HG03064 (cell line): ENCODE measurements at regions not wholly inside any gene's neighbourhood (a gene's known extent, or its start where the extent isn't known, plus 50 kb on each side); places are given as distances from the start of the nearest gene placed in this dataset.

ENCODE experiments used
- ATAC-seq: cut with Tn5 transposase; IDR thresholded peaks from one replicate; pipeline ENCODE4 v1.9.1; 2021; ENCODE audit warnings: low read depth; ENCODE audit not compliant: unreplicated experiment

DNA sequence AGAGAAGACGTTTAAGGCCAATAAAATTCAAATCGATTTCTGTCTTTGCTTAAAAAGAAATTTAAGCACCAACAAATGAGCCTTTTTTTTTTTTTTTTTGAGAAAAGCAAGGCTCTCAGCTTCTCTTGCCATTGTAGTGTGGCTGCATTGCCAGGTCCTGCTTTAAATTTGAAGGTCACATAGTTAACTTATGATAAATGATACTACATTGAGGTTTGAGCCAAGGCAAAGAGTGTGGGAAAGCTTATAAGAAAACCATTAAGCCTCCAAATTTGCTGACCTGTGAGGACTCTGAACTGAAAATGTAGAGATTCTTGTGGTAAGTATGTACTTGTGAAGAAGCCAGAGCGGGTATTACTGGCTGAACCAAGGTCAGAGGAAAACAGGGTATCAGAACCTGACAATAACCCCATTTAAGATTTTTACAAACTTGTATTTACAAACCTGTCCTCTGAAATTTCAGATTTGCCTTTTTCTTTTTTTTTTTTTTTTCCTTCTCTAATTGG, 519.7 kb upstream of the RGMA start:
- ATAC-seq = no peak

DNA sequence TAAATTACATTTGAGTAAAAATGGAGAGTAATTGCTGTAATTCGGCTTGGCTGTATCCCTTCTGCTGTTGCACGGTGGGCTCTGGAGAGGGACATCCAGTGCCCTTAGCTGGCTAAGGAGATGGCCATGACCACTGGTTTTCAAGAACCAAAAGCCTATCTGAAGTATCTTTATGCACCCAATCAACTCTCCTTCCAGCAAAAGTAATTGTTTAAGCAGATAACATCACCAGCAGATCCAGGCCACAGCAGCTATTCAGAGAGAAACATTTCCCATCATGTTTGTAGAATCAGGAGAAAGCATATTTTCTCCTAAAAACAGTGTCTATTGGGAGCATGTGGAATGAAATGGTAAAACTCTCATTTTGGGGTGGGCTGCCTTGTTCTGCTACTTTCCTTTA, 514.5 kb upstream of the RGMA start:
- ATAC-seq = no peak

DNA sequence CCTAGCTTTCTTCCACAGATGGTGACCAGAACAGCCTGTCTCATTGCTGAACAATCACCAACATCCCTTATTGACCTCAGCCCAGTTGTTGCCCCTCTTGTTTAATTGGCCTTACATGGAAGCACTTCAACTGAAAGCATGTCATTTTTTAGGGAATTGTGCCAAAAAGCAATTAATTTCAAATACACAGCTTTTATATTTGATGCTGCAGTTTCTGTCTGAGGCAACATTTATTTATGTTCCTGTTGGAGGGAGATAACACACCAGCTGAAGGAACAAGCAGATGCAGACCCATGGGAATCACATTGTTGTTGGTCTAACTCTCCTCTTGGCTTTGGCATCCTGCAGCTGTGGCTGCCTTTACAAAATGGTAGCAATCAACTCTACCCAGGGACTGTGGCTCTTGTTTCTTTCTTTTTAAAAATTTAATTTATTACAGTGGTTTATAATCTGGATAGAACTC, 498.1 kb upstream of the RGMA start:
- ATAC-seq = no peak

DNA sequence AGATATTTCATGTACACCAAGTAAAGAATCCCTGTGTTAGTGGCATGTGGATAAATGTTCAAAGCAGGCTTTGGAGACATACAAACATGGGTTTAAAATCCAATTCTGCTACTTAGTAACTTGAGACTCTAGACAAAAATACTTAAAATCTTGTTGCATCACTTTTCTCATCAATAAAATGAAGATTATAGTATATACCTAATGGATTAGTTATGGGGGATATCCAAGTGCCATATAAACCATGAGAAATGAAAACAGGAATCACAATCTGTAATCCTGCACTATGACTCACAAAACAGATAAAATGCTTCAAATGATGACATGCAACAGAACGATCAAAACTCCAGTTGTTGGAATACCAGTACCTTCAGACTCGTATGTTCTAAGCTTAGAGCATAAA, 496.0 kb upstream of the RGMA start:
- no peak for ATAC-seq

DNA sequence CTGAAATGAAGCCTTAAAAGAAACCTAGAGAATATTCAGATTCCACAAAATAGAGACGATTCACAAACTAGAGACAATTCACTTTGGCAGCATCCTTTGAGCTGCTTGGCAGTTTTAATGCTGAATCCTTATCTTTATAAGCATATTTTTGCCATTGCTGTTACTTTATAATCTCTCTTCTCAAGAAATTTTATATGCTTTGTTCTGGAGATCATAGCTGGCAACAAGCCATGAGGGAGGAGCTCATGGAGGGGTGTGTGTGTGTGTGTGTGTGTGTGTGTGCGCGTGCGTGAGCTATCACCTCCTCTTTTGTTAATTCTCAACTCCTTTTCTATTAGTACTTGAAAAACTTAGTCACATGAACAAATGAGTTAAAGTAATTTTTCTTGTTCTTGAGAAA, 495.0 kb upstream of the RGMA start:
- ATAC-seq = no peak

DNA sequence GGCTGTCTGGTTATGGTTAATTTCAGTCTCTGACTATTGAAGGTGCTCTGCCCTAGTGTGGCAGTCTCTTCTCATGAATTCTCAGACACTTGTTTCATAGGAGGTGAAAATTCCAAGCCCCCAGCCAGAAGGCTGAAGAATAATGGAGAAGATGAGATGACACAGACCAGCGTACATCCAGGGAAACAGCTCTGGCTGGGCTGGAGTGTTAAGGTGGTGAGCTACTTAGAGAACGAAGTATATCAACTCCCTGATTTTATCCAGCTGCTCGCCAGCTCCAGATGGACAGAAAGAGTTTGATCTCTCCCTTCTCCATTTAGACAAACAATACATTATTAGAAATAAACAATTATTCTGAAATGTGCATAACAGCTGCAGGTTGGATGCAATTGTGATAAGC, 494.5 kb upstream of the RGMA start:
- ATAC-seq = no peak

DNA sequence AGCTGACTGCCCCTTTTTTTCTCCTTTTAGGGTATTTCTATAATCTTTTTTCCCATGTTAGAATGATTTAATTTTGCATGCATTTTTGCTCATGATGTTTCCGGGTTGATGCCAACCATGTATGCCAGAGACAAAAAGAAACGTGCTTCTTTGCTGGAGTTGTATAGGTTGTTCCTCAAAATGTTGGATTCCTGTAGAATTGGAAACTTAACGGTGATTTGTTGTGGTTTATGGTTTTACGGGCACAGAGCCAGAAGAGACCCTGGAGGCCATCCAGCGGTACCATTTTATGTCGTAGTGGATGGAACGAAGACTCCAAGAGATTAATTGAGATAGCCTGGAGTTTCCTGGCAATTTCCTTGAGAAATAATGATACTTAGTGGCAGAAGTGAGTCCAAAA, 481.5 kb upstream of the RGMA start:
- ATAC-seq = no peak

DNA sequence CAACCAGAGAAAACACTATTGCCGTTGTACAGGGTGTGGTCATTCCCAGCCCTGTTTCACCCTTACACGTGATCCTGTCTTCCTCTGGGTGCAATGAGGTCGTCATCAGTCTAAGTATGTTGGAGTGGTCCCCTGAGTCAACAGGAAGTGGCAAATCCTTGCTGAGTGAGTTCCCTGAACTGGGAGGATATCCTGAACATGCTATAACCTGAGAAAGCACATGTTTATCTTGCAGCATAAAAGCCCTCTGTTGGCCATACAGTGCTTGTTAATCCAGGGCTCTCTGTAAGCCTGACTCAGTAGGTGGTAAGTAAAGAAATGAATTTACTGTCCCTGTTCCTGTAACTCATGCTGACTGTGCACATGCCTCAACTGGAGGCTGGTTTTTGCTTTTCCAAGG, 477.8 kb upstream of the RGMA start:
- ATAC-seq = no peak

DNA sequence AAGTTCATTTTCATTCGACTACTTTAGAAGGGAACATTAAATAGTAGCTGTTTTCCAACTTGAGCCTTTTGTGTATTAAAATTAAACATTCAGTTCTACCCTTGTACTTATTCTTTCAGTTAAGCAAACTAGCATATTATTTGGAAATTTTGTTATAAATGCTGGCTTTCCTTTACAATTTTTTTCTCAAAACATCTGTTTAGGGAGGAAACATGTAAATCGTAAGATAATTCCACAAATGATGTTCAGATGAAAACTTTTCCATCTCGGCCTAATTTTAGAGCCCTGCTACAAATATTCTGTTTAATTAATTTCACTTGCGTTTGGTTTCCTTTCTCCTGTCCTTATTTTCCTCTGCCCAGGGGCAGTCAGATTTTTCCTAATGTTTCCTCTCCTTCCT, 476.2 kb upstream of the RGMA start:
- no peak for ATAC-seq

DNA sequence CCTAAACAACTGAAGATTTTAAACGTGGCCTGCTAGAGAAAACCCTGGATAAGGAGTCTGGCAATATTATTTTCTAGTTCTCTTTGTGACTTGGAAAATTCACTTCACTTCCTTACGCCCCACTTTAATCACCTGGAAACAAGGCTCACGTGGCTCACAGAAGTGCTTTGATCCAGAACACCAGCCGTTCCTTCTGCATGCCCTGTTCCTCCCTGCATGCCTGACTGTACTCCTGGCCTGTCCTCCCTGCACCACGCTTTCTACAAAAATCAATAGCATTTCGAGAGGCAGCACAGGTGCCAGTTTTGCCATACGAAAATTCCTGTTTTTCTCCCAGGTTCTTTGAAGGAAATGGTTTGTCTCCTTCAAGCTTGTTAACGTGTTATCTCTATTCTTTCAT, 474.2 kb upstream of the RGMA start:
- no peak for ATAC-seq

DNA sequence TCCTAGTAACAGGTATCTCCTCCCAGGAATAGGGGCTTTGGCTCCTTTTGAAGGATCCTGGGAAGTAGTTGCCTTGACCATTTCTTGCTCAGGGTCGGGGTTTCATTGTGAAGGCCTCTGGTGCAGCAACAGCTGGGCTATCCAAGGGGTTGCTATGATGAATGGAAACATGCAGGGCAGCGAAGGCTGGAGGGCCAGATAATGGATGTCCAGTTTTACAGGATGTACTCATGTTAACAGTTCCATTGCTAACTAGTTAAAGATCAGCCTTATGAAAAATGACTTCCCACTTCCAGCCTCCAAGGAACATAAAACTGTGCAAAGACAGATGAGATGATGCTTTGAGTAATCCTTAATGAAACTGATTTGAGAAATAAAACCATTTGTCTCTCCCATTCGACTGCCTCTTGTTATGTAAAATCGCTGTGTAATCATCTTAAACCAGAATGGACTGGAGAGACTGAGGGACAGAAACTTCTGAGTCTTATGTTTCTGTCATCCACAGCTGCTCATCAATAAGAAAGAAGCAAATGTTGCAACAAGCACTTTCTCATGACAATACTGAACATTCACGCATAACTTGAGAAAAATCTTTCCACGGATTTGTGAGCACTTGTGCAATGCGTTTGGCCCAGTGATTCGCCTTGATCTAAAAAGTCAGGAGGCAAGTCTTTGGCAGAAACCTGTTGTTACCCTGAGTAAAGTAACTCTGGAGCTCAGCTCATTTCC, 473.5 kb upstream of the RGMA start:
- ATAC-seq = no peak

DNA sequence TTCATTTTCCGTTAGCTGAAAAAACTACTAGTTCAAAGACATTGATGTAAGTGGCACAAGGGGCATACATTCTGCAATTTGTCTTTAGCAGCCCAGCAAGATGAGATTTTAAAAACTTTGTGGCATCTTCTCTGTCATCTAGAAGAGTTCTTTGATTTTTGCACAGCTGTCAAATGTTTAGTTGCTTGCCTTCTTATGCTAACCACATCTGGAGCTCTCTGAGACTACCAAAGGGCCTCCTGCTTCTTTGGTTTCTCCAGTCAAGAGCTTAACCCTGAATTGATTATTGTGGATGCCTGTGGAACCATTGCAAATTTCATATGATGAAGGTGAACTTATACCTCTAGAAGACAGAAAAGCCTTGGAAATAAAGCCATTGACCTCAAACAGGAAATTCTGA, 468.7 kb upstream of the RGMA start:
- ATAC-seq = no peak

DNA sequence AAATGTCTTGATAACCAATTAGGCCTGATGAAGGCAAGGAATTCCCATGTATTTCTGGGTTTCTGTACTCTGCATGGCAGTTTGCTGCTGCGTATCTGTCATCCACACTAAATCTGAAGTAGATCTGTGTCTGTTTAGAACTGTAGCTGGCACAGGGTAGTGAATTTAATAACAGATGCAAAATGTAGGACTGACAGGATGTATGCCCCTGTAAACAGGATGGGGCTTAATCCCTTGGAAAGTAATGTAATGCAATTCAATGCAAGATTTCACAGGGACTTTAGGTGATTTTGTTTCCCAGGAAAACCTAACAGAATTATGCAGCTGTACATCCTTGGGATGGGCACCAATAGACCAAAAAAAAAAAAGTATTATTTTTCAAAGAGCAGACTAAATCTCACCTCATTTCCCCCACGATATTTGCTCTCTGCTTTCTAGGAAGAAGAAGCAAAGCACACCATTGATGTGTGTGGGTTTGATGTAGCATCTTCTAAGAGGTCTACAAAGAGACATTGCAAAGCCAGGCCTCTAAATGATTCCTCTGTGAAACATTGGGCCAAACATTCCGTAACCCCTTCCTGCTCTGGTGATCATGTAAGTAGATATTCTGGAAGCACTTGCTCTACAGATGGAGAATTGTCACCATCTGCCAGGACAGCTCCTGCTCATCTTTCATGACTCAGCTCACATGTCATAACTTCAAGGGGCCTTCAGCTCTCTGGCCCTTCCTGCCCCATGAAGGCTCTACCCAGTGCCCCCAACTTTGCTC, 464.3 kb upstream of the RGMA start:
- ATAC-seq = no peak

DNA sequence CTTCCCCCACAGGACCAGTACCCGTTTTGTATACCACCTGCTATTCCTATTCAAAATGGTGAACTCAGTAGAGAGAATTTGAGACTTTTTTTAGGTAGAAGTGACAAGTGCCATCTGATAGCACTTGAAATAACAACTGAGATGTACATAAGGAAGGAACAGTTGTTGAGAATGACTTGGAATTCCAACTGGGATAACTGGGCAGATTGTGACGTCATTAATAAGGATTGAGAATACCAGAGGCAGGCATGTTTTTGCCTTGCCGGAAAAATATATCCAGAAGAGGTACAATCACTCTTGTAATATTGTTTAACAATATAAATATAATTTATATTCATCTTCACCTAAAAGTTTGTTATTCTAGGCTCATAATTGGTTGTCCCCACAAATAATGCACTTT, 454.1 kb upstream of the RGMA start:
- ATAC-seq = no peak

DNA sequence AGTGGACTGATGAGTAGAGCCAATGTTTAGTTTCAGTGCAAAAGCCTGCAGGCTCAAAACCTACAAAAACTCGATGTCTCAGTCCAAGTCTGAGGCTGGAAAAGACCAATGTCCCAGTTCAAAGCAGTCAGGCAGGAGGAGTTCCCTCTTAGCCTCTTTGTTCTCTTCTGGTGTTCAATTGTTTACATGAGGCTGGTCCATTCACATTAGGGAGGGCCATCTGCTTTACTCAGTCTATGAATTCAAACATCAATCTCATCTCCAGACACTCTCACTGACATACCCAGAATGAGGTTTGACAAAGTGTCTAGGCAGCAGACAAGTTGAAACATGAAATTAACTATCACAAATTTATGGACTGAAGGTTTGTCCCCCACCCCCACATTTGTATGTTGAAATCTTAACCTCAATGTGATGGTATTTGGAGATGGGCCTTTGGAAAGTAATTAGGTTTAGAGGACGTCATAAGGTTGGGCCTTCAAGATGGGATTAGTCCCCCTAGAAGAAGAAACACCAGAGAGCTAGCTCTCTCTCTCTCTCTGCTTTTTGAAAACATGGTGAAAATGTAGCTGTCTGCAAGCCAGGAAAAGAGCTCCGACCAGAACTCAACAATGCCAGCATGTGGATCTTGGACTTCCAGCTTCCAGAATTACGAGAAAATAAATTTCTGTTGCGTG, 438.5 kb upstream of the RGMA start:
- no peak for ATAC-seq

DNA sequence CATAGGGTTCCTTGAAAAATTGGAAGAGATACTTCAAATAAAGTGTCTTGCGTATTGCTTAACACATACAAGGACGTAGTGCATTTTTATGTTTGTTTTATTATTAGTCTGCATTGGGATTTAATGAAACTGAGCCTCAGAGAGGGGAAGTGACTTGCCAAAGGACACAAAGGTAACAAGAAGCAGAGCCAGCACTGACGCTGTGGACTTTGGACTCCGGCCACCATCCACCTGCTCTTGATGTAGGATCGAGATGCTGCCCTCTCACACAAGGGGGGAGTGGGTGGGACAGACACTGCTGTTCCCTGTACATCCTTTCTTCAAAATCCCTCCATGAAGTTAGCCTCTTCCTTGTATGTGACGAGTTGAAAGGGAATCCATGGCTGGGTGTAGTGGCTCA, 435.4 kb upstream of the RGMA start:
- ATAC-seq = no peak

DNA sequence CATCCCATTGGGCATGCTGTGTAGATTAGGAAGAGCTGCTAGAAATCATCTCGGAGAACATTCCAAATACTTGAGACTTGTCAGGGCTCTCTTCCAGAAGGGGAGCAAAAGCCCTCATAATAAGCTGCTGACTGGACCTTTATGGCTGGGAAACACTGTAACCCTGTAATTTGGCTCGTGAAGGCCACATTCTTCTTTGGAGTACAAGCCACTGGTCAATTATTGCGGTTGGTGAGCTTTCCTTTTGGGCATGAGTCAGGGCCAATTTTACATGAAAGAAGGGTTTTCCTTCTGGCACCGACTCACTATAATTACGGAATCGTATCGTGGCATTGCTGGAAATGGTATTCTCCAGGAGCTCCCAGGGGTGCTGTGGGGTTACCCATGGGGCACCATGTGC, 434.5 kb upstream of the RGMA start:
- no peak for ATAC-seq

DNA sequence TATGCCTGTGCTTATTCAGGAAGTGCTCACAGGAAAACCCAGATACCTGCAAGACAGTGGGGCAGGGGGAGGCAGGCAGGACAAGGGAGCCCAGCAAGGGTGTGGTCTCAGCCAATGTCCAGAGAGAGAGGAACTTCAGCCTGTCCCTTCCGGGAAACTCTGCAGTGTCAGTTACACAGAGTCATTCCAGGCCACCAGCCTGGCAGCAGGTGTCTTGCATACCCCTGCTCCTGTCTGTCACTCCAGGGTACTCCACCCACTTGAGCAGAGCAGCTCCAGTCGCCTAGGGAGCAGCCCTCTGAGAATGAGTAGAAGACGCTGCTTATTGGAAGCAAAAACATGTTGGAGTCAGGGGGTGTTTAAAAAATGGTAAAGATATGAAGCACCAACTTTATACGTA, 431.2 kb upstream of the RGMA start:
- no peak for ATAC-seq

DNA sequence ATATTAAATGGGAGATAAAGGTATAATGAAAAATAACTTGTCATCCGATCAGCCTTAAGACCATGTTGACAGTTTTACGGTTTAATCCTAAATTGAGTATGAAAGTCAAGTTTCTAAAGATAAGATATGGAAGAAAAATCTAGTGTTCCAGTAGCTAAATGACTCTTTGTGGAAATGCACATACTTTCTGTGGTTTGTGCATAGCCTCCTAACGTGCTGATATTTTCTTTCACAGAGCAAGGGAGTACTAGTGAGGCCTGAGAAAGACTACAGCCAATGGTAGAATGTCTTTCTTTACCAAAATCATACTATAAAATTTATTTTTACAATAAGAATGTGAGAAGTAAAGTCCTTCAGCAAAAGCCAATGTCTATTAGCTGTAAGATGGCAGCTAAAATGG, 430.6 kb upstream of the RGMA start:
- ATAC-seq = no peak

DNA sequence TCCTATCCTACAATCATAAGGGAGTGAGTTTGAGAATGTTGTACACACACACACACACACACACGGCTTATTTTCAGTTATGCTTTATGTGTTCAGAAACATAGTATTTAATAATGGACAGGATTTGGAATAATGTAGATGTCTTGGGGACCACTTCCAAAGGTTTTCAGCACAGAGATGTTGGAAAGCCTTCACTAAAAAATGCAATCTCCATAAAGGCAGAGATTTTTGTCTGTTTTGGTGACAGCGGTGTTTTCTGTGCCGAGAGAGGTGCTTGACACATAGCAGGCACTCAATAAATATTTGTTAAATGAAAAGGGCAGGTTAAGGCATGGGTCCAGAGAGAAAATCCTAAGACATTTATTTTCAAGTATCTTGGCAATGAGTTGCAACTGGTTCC, 428.2 kb upstream of the RGMA start:
- no peak for ATAC-seq

DNA sequence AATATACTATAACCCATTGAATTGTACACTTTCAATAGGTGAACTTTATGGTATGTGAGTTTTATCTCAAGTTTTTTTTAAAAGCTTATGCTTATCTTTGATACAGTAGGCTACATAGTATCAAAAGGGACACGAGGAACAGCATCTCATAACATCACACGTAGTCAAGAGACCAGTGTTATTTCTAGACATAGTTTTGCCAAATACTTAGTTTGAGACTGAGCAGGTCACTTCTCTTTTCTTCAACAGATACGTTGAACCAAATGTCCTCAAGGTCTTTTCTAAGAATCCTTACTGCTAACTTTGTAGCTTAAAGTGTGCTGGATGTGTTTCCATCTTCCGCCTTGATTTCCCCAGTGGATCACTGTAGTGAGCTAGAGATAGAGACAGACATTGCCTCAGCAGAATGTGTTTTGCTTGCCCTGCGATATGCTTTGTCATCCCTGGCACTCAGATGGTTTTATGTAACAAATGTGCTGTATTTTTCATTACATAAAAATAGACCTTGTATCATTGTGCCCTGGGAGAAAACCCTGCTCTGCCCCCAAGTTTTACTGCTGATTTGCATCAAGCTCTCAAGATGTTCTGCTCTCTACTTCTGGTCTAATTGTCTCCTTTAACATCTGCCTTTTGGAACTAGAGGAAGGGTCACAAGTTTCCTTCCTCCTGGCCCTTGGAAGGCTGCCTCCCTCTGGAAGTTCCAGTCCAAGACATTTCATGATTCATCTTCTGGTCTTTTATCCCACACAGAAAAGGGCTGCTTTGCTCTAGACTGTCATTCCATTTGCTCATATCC, 426.4 kb upstream of the RGMA start:
- ATAC-seq = no peak
